Dendritic cell treated with granulocyte-macrophage colony-stimulating factor and Interleukin-4, amounts not matched to agents 40 ng/mL and 50 ng/mL, for 4 days (primary cell): ENCODE measurements at regions not wholly inside any gene's neighbourhood (a gene's known extent, or its start where the extent isn't known, plus 50 kb on each side); places are given as distances from the start of the nearest gene placed in this dataset.

Experiments used
- H3K27ac Mint-ChIP-seq: one replicate; pipeline ENCODE4 v1.8.0; 2022; ENCODE audit warnings: mild to moderate bottlenecking, mixed read lengths
- H3K27me3 Mint-ChIP-seq: one replicate; pipeline ENCODE4 v1.8.0; 2022; ENCODE audit warnings: mild to moderate bottlenecking, mixed read lengths
- H3K36me3 Mint-ChIP-seq: one replicate; pipeline ENCODE4 v1.8.0; 2022; ENCODE audit warnings: low read depth, mixed read lengths
- H3K4me1 Mint-ChIP-seq: one replicate; pipeline ENCODE4 v1.8.0; 2022; ENCODE audit warnings: low read depth, mixed read lengths
- H3K4me3 Mint-ChIP-seq: one replicate; pipeline ENCODE4 v1.8.0; 2022; ENCODE audit warnings: mild to moderate bottlenecking, moderate library complexity, mixed read lengths
- H3K9me3 Mint-ChIP-seq: one replicate; pipeline ENCODE4 v1.8.0; 2022; ENCODE audit warnings: mixed read lengths
- intact Hi-C: fragments of 100-400 bp; cut with micrococcal nuclease; formaldehyde crosslinking; loops from one replicate; pipeline ENCODE4 v1.15.0; 2022

DNA sequence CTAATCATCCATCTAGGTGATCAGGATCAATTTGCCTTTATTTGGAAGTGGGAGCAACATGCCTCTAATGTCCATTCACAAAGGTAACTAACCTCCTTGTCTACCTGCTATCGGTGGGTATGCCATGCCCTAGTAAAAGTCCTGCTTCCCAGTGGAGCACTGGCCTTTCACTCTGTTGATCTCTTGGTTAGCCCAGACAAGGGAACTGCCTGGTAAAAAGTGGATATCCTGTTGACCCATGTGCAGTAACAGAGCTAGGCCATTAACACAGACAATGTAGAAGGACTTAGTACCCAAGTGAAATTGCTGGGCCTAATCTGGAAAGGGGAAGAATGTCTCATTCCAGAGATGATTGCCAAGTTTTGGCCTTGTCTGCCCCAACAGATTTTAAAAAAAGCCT is 171.5 kb upstream of the CSNK1A1L start:
- Mint-ChIP-seq H3K36me3 (no peaks in the 10 kb centered on the region), H3K27ac (no peak overlapping the region), H3K4me3 (no peak overlapping the region), H3K27me3 (no peaks in the 10 kb centered on the region), H3K4me1 (no peaks in the 10 kb centered on the region), H3K9me3 (peaks cover 20% of the 10 kb centered on the region)
- intact Hi-C loops: no loop called here

GRCh38 chr13:37274569-37275497 is 169.4 kb upstream of the CSNK1A1L start:
- intact Hi-C loops: no loop called here
- H3K27ac Mint-ChIP-seq: no peak overlapping the region
- no peaks in the 10 kb centered on the region for H3K36me3 Mint-ChIP-seq
- no peak overlapping the region for H3K4me3 Mint-ChIP-seq
- no peaks in the 10 kb centered on the region for H3K4me1 Mint-ChIP-seq
- peaks cover 31% of the 10 kb centered on the region for H3K9me3 Mint-ChIP-seq
- H3K27me3 Mint-ChIP-seq: no peaks in the 10 kb centered on the region

- no peak overlapping the region for H3K4me3 Mint-ChIP-seq
- intact Hi-C loops: no loop called here
- H3K27me3 Mint-ChIP-seq: no peaks in the 10 kb centered on the region
- no peaks in the 10 kb centered on the region for H3K4me1 Mint-ChIP-seq
- H3K27ac Mint-ChIP-seq: no peak overlapping the region
- H3K9me3 Mint-ChIP-seq: peaks cover 31% of the 10 kb centered on the region
- no peaks in the 10 kb centered on the region for H3K36me3 Mint-ChIP-seq
These were observed 168.4 kb upstream of the CSNK1A1L start for GRCh38 chr13:37273836-37274235.

DNA sequence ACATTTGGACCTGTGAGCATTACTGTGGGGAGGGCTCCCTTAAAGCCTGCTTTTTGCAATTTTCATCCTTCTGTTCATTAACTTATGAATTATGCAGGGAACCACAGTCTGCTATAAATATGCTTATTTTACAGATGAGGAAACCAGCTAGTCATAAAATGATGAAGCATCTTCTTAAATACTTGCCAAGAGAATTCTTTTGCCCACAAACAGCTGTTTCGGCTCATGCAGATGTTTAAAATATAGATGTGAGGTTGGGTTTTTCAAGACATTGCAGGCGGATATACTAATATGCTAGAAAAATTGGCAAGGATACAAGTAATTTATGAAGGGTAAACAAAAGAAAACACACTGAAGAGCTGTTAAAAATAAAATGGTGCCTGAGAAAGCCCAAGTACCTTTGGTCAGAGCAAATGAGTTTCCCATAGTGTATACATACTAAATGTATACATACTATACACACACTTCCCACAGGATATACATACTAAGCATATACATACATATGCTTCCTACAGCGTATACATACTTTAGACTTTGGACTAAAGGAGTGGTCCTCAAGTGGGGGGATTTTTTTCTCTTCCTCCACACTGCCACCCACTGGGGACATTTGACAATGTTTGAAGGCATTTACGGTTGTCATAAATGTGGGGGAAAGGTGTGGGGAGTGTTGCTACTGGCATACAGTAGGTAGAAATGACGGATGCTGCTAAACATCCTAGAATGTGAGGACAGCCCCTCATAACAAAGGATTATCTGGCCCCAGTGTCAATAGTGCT is 164.9 kb upstream of the CSNK1A1L start:
- peaks cover 36% of the 10 kb centered on the region for H3K9me3 Mint-ChIP-seq
- no peak overlapping the region for H3K4me3 Mint-ChIP-seq
- no peaks in the 10 kb centered on the region for H3K27me3 Mint-ChIP-seq
- intact Hi-C loops: no loop called here
- H3K4me1 Mint-ChIP-seq: no peaks in the 10 kb centered on the region
- no peak overlapping the region for H3K27ac Mint-ChIP-seq
- no peaks in the 10 kb centered on the region for H3K36me3 Mint-ChIP-seq

- intact Hi-C loops: no loop called here
- Mint-ChIP-seq H3K36me3 (no peaks in the 10 kb centered on the region), H3K27me3 (no peaks in the 10 kb centered on the region), H3K9me3 (peaks cover 55% of the 10 kb centered on the region), H3K4me3 (no peak overlapping the region), H3K4me1 (no peaks in the 10 kb centered on the region), H3K27ac (no peak overlapping the region)
These were observed 158.4 kb upstream of the CSNK1A1L start for GRCh38 chr13:37263871-37264270.

DNA sequence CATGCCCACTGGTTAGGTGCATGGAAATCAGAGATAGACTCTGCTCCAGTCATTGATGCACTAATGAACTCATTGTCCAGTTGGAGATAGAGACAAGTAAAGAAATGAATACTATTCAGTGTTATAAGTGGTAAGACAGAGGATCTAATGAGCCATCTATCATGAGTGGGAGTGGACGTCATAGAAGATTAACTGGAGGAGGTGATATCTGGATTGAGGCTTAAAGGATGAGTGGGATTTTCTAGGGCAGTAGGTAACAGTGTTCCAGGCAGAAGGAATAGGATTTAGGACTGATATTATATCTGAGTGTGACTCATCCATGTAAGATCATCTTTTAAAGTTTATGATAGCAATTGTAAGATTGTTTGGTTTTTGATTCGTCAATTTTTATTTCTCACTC is 152.2 kb upstream of the CSNK1A1L start:
- peaks cover 28% of the 10 kb centered on the region for H3K9me3 Mint-ChIP-seq
- H3K4me3 Mint-ChIP-seq: no peak overlapping the region
- no peaks in the 10 kb centered on the region for H3K36me3 Mint-ChIP-seq
- no peak overlapping the region for H3K27ac Mint-ChIP-seq
- H3K27me3 Mint-ChIP-seq: no peaks in the 10 kb centered on the region
- H3K4me1 Mint-ChIP-seq: no peaks in the 10 kb centered on the region
- intact Hi-C loops: no loop called here

GRCh38 chr13:37257051-37257450 is 151.6 kb upstream of the CSNK1A1L start:
- peaks cover 22% of the 10 kb centered on the region for H3K9me3 Mint-ChIP-seq
- no peaks in the 10 kb centered on the region for H3K36me3 Mint-ChIP-seq
- intact Hi-C loops: no loop called here
- H3K27ac Mint-ChIP-seq: no peak overlapping the region
- no peaks in the 10 kb centered on the region for H3K4me1 Mint-ChIP-seq
- H3K27me3 Mint-ChIP-seq: no peaks in the 10 kb centered on the region
- no peak overlapping the region for H3K4me3 Mint-ChIP-seq

GRCh38 chr13:37241786-37242185 is 136.3 kb upstream of the CSNK1A1L start:
- Mint-ChIP-seq H3K27ac (no peak overlapping the region), H3K4me1 (no peaks in the 10 kb centered on the region), H3K36me3 (no peaks in the 10 kb centered on the region), H3K27me3 (no peaks in the 10 kb centered on the region), H3K9me3 (peaks cover 30% of the 10 kb centered on the region), H3K4me3 (no peak overlapping the region)
- intact Hi-C loops: no loop called here

- Mint-ChIP-seq H3K9me3 (peaks cover 27% of the 10 kb centered on the region), H3K4me1 (no peaks in the 10 kb centered on the region), H3K36me3 (no peaks in the 10 kb centered on the region), H3K27ac (no peak overlapping the region), H3K4me3 (no peak overlapping the region), H3K27me3 (no peaks in the 10 kb centered on the region)
- intact Hi-C loops: no loop called here
These were observed 124.9 kb upstream of the CSNK1A1L start for GRCh38 chr13:37230346-37230745.

DNA sequence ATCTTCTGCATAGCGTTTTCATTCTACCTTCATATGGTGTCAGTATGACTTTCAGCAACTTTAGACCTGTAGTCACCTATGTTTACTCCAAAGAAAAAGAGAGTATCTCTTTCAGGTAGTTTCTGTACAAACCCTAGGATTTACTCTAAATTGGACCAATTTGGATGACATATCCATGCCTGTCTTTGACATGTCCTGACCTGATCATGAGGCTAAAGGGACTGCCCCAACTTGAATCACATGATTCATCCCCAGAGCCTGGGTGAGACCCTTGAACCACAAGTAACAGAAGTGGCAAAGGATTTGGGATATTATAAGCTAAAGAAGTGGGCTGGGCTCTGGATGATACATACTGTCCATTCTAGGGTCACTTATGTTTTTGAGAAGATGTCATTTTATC is 124.5 kb upstream of the CSNK1A1L start:
- Mint-ChIP-seq H3K4me1 (no peaks in the 10 kb centered on the region), H3K27me3 (no peaks in the 10 kb centered on the region), H3K27ac (no peak overlapping the region), H3K9me3 (peaks cover 27% of the 10 kb centered on the region), H3K36me3 (no peaks in the 10 kb centered on the region), H3K4me3 (no peak overlapping the region)
- intact Hi-C loops: no loop called here

DNA sequence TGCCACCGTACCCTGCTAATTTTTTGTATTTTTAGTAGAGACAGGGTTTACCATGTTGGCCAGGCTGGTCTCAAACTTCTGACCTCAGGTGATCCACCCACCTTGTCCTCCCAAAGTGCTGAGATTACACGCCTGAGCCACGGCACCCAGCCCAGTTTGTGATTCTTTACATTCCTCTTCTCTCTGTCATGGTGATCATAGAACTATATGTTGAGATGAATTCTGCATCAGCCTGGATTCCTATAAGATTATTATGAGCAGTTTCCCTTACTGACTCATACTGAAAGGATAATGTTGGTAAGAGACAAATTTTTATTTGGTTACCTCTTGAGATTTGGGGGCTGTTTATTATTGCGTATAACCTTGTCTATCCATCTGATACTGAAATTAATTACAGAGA is 121.5 kb upstream of the CSNK1A1L start:
- H3K4me1 Mint-ChIP-seq: no peaks in the 10 kb centered on the region
- no peaks in the 10 kb centered on the region for H3K27me3 Mint-ChIP-seq
- no peak overlapping the region for H3K27ac Mint-ChIP-seq
- no peaks in the 10 kb centered on the region for H3K36me3 Mint-ChIP-seq
- no peak overlapping the region for H3K4me3 Mint-ChIP-seq
- intact Hi-C loops: no loop called here
- H3K9me3 Mint-ChIP-seq: peaks cover 39% of the 10 kb centered on the region

GRCh38 chr13:37225414-37226070 is 120.1 kb upstream of the CSNK1A1L start:
- no peak overlapping the region for H3K27ac Mint-ChIP-seq
- no peaks in the 10 kb centered on the region for H3K27me3 Mint-ChIP-seq
- intact Hi-C loops: no loop called here
- no peak overlapping the region for H3K4me3 Mint-ChIP-seq
- H3K36me3 Mint-ChIP-seq: no peaks in the 10 kb centered on the region
- no peaks in the 10 kb centered on the region for H3K4me1 Mint-ChIP-seq
- peaks cover 40% of the 10 kb centered on the region for H3K9me3 Mint-ChIP-seq

- intact Hi-C loops: no loop called here
- Mint-ChIP-seq H3K9me3 (peaks cover 24% of the 10 kb centered on the region), H3K4me1 (no peaks in the 10 kb centered on the region), H3K4me3 (no peak overlapping the region), H3K27ac (no peak overlapping the region), H3K27me3 (no peaks in the 10 kb centered on the region), H3K36me3 (no peaks in the 10 kb centered on the region)
These were observed 110.9 kb upstream of the CSNK1A1L start for GRCh38 chr13:37216331-37216730.

DNA sequence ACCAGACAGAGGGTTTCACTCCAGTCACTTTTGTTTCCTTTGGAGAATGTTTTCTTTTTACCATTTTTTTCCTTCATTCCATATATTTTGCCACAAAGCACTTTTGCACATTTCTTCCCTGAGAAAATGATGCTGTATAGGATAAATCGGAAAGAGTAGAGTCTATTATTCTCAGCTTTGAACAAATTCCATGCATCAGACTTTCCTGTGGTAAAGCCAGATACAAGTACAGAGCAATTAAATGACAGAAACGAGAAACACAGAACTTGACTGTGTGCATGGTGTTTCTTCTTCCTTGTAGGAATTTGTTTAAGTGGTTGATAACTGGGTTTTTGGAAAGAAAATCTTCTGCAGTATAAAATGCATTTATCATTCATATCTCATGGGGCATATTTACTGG is 107.4 kb upstream of the CSNK1A1L start:
- Mint-ChIP-seq H3K4me3 (no peak overlapping the region), H3K9me3 (peaks cover 10% of the 10 kb centered on the region), H3K36me3 (no peaks in the 10 kb centered on the region), H3K4me1 (no peaks in the 10 kb centered on the region), H3K27me3 (no peaks in the 10 kb centered on the region), H3K27ac (no peak overlapping the region)
- intact Hi-C loops: no loop called here
